Bronchial epithelial cell (primary cell): ENCODE measurements at regions not wholly inside any gene's neighbourhood (a gene's known extent, or its start where the extent isn't known, plus 50 kb on each side); places are given as distances from the start of the nearest gene placed in this dataset.

Experiments
- DNase-seq: peaks from one replicate; pipeline ENCODE4 v3.0.0-alpha.2; 2010; ENCODE audit warnings: low read depth
- FAIRE-seq: peaks from 2 replicates; lab custom pipeline; 2011; peaks lifted over from hg19 to GRCh38; lab: Jason Lieb, UNC
- H3K27me3 ChIP-seq: 2 replicates; pipeline ENCODE4 v1.5.1; 2011; ENCODE audit warnings: low read length; ENCODE audit not compliant: control insufficient read depth, insufficient read depth
- H3K36me3 ChIP-seq: 2 replicates; pipeline ENCODE4 v1.5.1; 2011; ENCODE audit warnings: low read length; ENCODE audit not compliant: control insufficient read depth, insufficient read depth
- H3K4me3 ChIP-seq: 2 replicates; pipeline ENCODE4 v1.5.1; 2011; ENCODE audit warnings: mild to moderate bottlenecking, low read depth, low read length, control low read depth
- CTCF ChIP-seq: IDR thresholded peaks from 2 replicates; pipeline ENCODE4 v1.5.1; 2011; ENCODE audit warnings: mild to moderate bottlenecking, moderate library complexity, low read length, control low read depth, inconsistent platforms; ENCODE audit not compliant: insufficient read depth, severe bottlenecking

DNA sequence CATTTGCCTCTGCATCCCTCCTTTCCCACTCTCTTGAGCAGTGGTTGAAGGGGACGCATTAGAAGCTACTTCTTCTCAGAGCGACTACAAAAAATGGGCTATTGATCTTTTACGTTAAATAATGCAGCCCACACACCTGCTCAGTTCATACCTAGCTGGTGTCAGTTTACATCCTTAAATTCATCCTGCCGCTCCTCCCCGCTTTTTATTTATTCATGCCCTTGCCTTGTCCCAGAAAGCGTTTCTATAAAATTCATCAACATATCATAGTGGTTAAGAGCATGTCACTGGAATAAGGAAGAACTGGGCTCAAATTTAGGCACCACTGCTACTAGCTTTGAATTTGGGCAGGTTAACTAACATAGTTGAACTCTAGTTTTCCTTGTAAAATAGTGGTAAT, 66.0 kb upstream of the TINAGL1 start:
- Histone ChIP-seq H3K27me3 (no peaks in the 10 kb centered on the region), H3K36me3 (no peaks in the 10 kb centered on the region), H3K4me3 (no peak overlapping the region)
- FAIRE-seq (no peak), DNase-seq (no peak)
- no peak for TF ChIP-seq CTCF

DNA sequence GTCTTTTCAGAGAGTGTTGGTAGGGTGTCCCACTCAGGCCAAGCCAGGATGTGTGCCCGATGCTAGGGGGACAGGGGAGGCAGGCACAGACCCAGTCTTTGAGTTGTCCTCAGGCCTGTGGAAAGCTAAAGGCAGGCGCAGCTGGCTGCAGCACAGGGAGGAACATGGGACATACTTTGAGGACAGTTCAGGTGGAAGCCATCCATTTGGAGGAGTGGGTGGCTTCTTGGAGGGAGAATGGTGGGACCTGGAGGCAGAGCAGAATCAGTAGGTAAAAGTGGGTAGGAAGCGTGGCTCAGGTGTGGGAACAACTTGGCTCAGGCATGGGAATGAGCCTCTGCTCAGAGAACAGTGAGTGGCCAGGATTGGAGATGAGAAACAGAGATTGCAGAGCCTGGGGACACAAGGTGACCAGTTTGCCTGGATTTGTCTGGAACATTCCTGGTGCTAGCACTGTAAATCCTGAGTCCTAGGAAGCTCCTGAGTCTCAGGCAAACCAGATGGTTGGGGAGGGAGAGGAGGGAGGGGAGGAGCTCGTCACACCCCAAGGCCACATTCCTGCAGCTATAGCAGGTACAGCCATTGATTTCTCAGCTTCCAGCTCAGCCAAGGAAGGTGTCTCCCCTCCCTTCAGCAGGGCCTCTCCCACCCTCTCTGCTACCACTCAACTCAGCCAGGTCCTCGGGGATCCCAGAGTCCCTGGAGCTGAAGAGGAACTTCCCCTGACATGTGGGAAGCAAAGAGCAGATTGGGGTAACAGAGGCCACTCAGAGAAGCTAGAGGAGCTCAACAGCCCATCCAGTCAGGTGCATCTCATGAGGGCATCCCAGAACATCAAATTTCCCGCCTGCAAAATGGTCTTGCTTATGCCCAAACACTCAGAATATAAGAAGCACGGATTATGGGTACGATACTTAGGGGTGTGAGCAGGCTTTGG, 65.2 kb upstream of the TINAGL1 start:
- FAIRE-seq = peak; percentile 47
- peak; percentile 21 for DNase-seq
- no peak overlapping the region for H3K4me3 ChIP-seq
- no peaks in the 10 kb centered on the region for H3K36me3 ChIP-seq
- no peaks in the 10 kb centered on the region for H3K27me3 ChIP-seq
- TF ChIP-seq CTCF = no peak

- H3K36me3 ChIP-seq = no peaks in the 10 kb centered on the region
- FAIRE-seq = no peak
Measured at GRCh38 chr1:31511848-31512615, 64.3 kb upstream of the TINAGL1 start.

DNA sequence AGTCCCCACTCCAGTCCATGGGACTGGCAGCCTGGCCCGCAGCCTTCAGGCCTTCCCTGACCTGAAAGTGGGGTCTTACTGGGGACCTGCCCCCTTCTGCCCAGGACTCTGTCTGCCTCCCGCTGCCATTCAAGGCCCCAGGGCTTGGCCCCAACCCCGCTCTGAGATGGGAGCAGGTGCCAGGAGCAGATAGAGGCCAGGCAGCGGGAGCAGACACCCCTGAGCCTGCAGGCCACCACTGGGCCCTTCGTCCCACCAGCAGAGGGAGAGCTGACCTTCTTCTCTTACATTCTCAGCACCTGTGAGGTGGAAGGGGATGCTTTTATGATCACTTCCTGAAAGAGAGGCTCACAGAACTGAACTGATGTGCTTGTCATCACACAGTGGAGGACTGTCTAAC, 62.2 kb upstream of the TINAGL1 start:
- no peaks in the 10 kb centered on the region for H3K36me3 ChIP-seq
- TF ChIP-seq CTCF = no peak
- no peak for DNase-seq
- no peaks in the 10 kb centered on the region for H3K27me3 ChIP-seq
- no peak for FAIRE-seq
- no peak overlapping the region for H3K4me3 ChIP-seq

More at GRCh38 chr1:31511848-31512615, 64.3 kb upstream of the TINAGL1 start:
- no peak for DNase-seq
- Histone ChIP-seq H3K27me3 (no peaks in the 10 kb centered on the region), H3K4me3 (no peak overlapping the region)
- no peak for TF ChIP-seq CTCF

- FAIRE-seq = peak; percentile 80
- peak; percentile 55 for DNase-seq
- no peak for TF ChIP-seq CTCF
- no peaks in the 10 kb centered on the region for H3K27me3 ChIP-seq
- no peak overlapping the region for H3K4me3 ChIP-seq
- no peaks in the 10 kb centered on the region for H3K36me3 ChIP-seq
Measured at GRCh38 chr1:31515056-31515775, 61.1 kb upstream of the TINAGL1 start.
